Suprapubic skin (tissue), 3 donors: ENCODE measurements at regions not wholly inside any gene's neighbourhood (a gene's known extent, or its start where the extent isn't known, plus 50 kb on each side); places are given as distances from the start of the nearest gene placed in this dataset.

Experiments used
- CTCF ChIP-seq, 2 donors: fragments of 200-600 bp in 1 of 2; fragments of 450-650 bp in 1 of 2; sonication (generic) in 1 of 2; IDR thresholded peaks; one replicate each; pipeline ENCODE4 v1.5.1; 2016 to 2019; ENCODE audit warnings: antibody characterized with exemption in 2 of 2, mild to moderate bottlenecking in 1 of 2, moderate library complexity in 1 of 2
- EP300 ChIP-seq: sonication (generic); formaldehyde crosslinking; IDR thresholded peaks from one replicate; pipeline ENCODE4 v1.6.1; 2017; ENCODE audit warnings: antibody characterized with exemption

GRCh38 chr3:81951106-81951505 lies 189.7 kb upstream of the GBE1 start:
- TF ChIP-seq CTCF (IDR thresholded peaks at IDR 0.05) = no peak
- TF ChIP-seq EP300 = no peak
